Adipocyte (in vitro differentiated cells): ENCODE measurements at regions not wholly inside any gene's neighbourhood (a gene's known extent, or its start where the extent isn't known, plus 50 kb on each side); places are given as distances from the start of the nearest gene placed in this dataset.

Experiments used
- DNase-seq: peaks from one replicate; pipeline ENCODE4 v3.0.0-alpha.2; 2015; ENCODE audit warnings: low read depth
- H3K27me3 ChIP-seq: replicated peaks from 2 replicates; pipeline ENCODE4 v1.7.0; 2013; ENCODE audit warnings: mild to moderate bottlenecking, low read length, moderate library complexity; ENCODE audit not compliant: control insufficient read depth, insufficient read depth
- H3K36me3 ChIP-seq: 2 replicates; pipeline ENCODE4 v1.7.0; 2013; ENCODE audit warnings: low read length, mild to moderate bottlenecking, moderate library complexity; ENCODE audit not compliant: control insufficient read depth, insufficient read depth, severe bottlenecking
- H3K4me1 ChIP-seq: 2 replicates; pipeline ENCODE4 v1.7.0; 2013; ENCODE audit warnings: mild to moderate bottlenecking, low read length, moderate library complexity; ENCODE audit not compliant: control insufficient read depth, insufficient read depth
- H3K4me3 ChIP-seq: 2 replicates; pipeline ENCODE4 v1.7.0; 2013; ENCODE audit warnings: mild to moderate bottlenecking, low read length, moderate library complexity
- H3K9ac ChIP-seq: 2 replicates; pipeline ENCODE4 v1.7.0; 2013; ENCODE audit warnings: mild to moderate bottlenecking, low read length, moderate library complexity
- H3K9me3 ChIP-seq: 2 replicates; pipeline ENCODE4 v1.7.0; 2013; ENCODE audit warnings: mild to moderate bottlenecking, low read length, moderate library complexity; ENCODE audit not compliant: control insufficient read depth

- H3K36me3 ChIP-seq: no peaks in the 10 kb centered on the region
- peaks cover 12% of the 10 kb centered on the region for H3K27me3 ChIP-seq
- H3K4me3 ChIP-seq: no peak overlapping the region
- no peaks in the 10 kb centered on the region for H3K9me3 ChIP-seq
- no peak overlapping the region for H3K9ac ChIP-seq
- peaks cover 12% of the 10 kb centered on the region for H3K4me1 ChIP-seq
- DNase-seq: no peak
Measured at GRCh38 chr20:22808628-22809027, 224.3 kb upstream of the FOXA2 start.

GRCh38 chr20:22810030-22810429 lies 225.1 kb upstream of the SSTR4 start:
- DNase-seq: no peak
- Histone ChIP-seq H3K4me1 (peaks cover 4% of the 10 kb centered on the region), H3K9ac (no peak overlapping the region), H3K27me3 (peaks cover 19% of the 10 kb centered on the region), H3K4me3 (no peak overlapping the region), H3K36me3 (no peaks in the 10 kb centered on the region), H3K9me3 (no peaks in the 10 kb centered on the region)

- Histone ChIP-seq H3K9ac (no peak overlapping the region), H3K36me3 (no peaks in the 10 kb centered on the region), H3K4me3 (no peak overlapping the region), H3K4me1 (peaks cover 2% of the 10 kb centered on the region), H3K9me3 (no peaks in the 10 kb centered on the region), H3K27me3 (peaks cover 15% of the 10 kb centered on the region)
- DNase-seq: no peak
Measured at GRCh38 chr20:22810626-22811569, 224.2 kb upstream of the SSTR4 start.

- H3K4me3 ChIP-seq: no peak overlapping the region
- H3K9ac ChIP-seq: no peak overlapping the region
- peaks cover 5% of the 10 kb centered on the region for H3K4me1 ChIP-seq
- H3K36me3 ChIP-seq: no peaks in the 10 kb centered on the region
- H3K9me3 ChIP-seq: no peaks in the 10 kb centered on the region
- H3K27me3 ChIP-seq: peaks cover 17% of the 10 kb centered on the region
- peak; percentile 22 for DNase-seq
Measured at GRCh38 chr20:22814471-22815205, 220.5 kb upstream of the SSTR4 start.

- H3K9ac ChIP-seq: no peak overlapping the region
- DNase-seq: no peak
- no peaks in the 10 kb centered on the region for H3K36me3 ChIP-seq
- H3K27me3 ChIP-seq: peaks cover 17% of the 10 kb centered on the region
- no peak overlapping the region for H3K4me3 ChIP-seq
- H3K9me3 ChIP-seq: no peaks in the 10 kb centered on the region
- H3K4me1 ChIP-seq: peaks cover 5% of the 10 kb centered on the region
Measured at GRCh38 chr20:22815206-22815551, 219.9 kb upstream of the SSTR4 start.

- Histone ChIP-seq H3K9ac (no peak overlapping the region), H3K9me3 (no peaks in the 10 kb centered on the region), H3K36me3 (no peaks in the 10 kb centered on the region), H3K4me3 (no peak overlapping the region), H3K4me1 (peaks cover 5% of the 10 kb centered on the region), H3K27me3 (peaks cover 17% of the 10 kb centered on the region)
- no peak for DNase-seq
Measured at GRCh38 chr20:22815603-22816315, 219.4 kb upstream of the SSTR4 start.

- Histone ChIP-seq H3K4me1 (peaks cover 5% of the 10 kb centered on the region), H3K27me3 (peaks cover 14% of the 10 kb centered on the region), H3K4me3 (no peak overlapping the region), H3K36me3 (no peaks in the 10 kb centered on the region), H3K9ac (no peak overlapping the region), H3K9me3 (no peaks in the 10 kb centered on the region)
- DNase-seq: no peak
Measured at GRCh38 chr20:22818636-22819035, 216.5 kb upstream of the SSTR4 start.

GRCh38 chr20:22819112-22819511 lies 216.0 kb upstream of the SSTR4 start:
- peaks cover 14% of the 10 kb centered on the region for H3K27me3 ChIP-seq
- peaks cover 5% of the 10 kb centered on the region for H3K4me1 ChIP-seq
- no peaks in the 10 kb centered on the region for H3K9me3 ChIP-seq

GRCh38 chr20:22819784-22820183 lies 215.3 kb upstream of the SSTR4 start:
- H3K4me3 ChIP-seq: no peak overlapping the region
- peaks cover 5% of the 10 kb centered on the region for H3K4me1 ChIP-seq
- no peak overlapping the region for H3K9ac ChIP-seq
- DNase-seq: no peak
- H3K27me3 ChIP-seq: peaks cover 10% of the 10 kb centered on the region
- no peaks in the 10 kb centered on the region for H3K9me3 ChIP-seq
- H3K36me3 ChIP-seq: no peaks in the 10 kb centered on the region

More at GRCh38 chr20:22819112-22819511, 216.0 kb upstream of the SSTR4 start:
- Histone ChIP-seq H3K4me3 (no peak overlapping the region), H3K36me3 (no peaks in the 10 kb centered on the region), H3K9ac (no peak overlapping the region)
- no peak for DNase-seq

- peaks cover 5% of the 10 kb centered on the region for H3K27me3 ChIP-seq
- H3K9ac ChIP-seq: no peak overlapping the region
- H3K9me3 ChIP-seq: no peaks in the 10 kb centered on the region
- peak; percentile 26 for DNase-seq
- no peaks in the 10 kb centered on the region for H3K36me3 ChIP-seq
- H3K4me3 ChIP-seq: no peak overlapping the region
- H3K4me1 ChIP-seq: peaks cover 3% of the 10 kb centered on the region
Measured at GRCh38 chr20:22821081-22821727, 213.9 kb upstream of the SSTR4 start.
